ENCODE measurements at regions not wholly inside any gene's neighbourhood (a gene's known extent, or its start where the extent isn't known, plus 50 kb on each side); places are given as distances from the start of the nearest gene placed in this dataset.

GRCh38 chr2:59391896-59392295, 1150.8 kb upstream of the FANCL start:
- no peak for TF ChIP-seq CTCF (IDR thresholded peaks at IDR 0.05)
- no peak for TF ChIP-seq POLR2AphosphoS5 (IDR thresholded peaks at IDR 0.05; ENCODE audit: low read depth, low read length)
- TF ChIP-seq TCF7L2 (IDR thresholded peaks at IDR 0.05; ENCODE audit: low read depth, low read length), result no peak
- TF ChIP-seq SIN3A (IDR thresholded peaks at IDR 0.05; ENCODE audit: borderline replicate concordance, insufficient read depth, low read depth, low read length), result no peak
